Glomerular visceral epithelial cell (primary cell): ENCODE measurements at regions not wholly inside any gene's neighbourhood (a gene's known extent, or its start where the extent isn't known, plus 50 kb on each side); places are given as distances from the start of the nearest gene placed in this dataset.
A peak's percentile ranks its signal among the peaks of the same experiment; 100 is the strongest.

Experiments
- DNase-seq: peaks from one replicate; pipeline ENCODE4 v3.0.0-alpha.2; 2016; ENCODE audit errors: extremely low spot score

GRCh38 chr2:240341064-240341463, 94.4 kb upstream of the GPC1 start:
- no peak for DNase-seq

DNA sequence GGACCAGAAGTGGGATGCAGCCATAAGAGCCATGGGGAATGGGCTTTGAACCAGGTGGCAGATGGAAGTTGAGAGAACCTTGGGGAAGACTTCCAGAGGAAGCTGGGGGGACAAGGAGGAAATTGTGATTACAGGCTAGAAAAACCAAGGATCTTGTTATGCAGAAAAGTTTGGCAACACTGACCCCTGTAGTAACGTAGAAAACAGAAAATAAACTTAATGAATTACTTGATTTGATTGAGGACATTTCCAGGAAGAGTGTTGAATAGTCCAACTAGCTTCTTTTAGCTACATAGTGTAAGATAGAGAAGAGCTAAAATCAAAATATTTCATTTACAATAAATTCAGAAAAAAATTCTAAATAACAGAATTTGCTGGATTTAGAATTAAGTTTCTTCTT, 91.9 kb upstream of the GPC1 start:
- no peak for DNase-seq

DNA sequence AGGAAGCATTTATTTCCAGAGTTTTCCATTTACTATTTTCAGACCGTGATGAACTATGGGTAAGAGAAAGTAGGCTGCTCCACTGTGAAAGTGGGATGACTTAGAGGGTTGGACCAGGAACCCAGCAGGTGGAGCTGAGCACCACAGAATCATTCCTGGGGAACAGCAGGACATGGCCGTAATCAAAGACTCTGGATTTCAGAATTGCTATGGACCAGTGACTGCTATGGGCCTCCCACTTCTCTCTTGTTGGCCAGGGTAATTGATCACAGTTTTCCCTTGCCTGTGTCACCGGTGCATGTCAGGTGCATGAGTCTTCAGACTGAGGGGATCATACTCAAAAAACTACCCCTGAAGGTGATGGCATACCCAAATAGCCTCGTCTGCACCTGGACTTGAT, 90.6 kb upstream of the GPC1 start:
- no peak for DNase-seq

- no peak for DNase-seq
Observed at GRCh38 chr2:240346015-240346752, 89.3 kb upstream of the GPC1 start.

DNA sequence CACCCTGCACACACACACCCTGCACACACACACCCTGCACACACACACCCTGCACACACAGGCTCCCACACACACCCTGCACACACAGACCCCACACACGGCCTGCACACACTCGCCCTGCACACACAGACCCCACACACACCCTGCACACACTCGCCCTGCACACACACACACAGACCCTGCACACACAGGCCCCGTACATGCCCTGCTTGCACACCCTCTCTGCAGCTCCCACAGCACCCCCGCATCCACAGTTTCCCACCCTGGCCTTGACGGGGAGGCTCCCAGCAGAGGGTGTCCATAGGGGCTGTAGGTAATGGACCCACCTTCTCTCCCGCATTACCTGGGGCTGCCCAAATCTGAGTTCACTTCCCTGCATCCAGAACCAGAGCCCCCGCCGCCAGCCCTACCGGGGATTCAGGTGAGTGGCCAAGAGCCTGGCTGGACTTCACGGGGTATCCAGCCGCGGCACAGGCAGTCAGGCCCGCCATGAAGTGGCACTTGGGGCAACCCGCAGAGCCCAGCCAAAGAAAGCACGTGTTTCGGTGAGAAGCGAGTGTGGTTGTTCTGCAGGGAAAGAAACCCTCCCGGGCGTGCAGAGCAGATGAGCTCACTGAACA, 88.6 kb upstream of the GPC1 start:
- DNase-seq = no peak

- DNase-seq = no peak
Observed at GRCh38 chr2:240347373-240347940, 88.0 kb upstream of the GPC1 start.

GRCh38 chr2:240347949-240348500, 87.4 kb upstream of the GPC1 start:
- DNase-seq = no peak

- peak; percentile 41 for DNase-seq
Observed at GRCh38 chr2:240348522-240348921, 86.9 kb upstream of the GPC1 start.

DNA sequence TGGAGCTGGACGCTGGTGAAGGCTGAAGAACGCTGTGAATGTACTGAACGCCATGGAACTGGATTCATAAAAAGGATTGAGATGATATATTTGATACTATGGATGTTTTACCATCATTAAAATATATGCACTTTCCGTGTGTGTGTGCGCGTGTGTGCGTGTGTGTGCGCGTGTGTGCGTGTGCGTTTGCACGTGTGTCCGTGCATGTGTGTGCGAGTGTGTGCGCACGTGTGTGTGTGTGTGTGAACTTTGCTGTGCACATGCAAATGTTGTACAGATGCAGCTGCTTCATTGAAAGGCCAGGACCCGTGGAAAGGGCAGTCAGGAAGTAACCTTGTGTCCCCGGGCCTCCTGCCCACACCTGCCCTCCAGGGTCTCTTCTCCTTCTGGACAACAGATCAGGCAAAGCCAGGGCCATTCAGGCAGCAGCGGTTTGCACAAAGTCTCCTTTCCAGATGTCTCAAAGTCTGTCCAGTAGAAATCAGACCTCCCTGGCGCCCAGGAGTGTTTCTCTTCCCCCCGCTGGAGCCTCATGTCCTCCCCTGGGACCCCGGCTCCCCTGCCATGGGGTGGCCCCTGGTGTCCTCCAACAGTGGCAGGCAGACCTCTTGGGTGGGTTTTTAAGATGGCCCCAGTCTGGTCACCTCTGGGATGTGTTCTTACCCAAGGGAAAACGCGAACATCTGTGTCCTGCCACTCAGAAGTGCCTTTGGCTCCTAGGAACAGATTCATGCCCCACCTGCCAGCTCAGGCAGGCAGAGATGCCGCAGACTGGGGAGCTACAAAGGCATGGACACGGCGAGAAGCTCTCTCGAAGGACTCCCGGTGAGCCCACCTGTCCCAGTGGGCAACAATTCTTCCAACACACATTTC, 86.1 kb upstream of the GPC1 start:
- no peak for DNase-seq

GRCh38 chr2:240350006-240350355, 85.5 kb upstream of the GPC1 start:
- DNase-seq = no peak

GRCh38 chr2:240350696-240351087, 84.8 kb upstream of the GPC1 start:
- no peak for DNase-seq

GRCh38 chr2:240351088-240351741, 84.2 kb upstream of the GPC1 start:
- DNase-seq = no peak

GRCh38 chr2:240351826-240352426, 83.5 kb upstream of the GPC1 start:
- peak; percentile 89 for DNase-seq

GRCh38 chr2:240353086-240353798, 82.2 kb upstream of the GPC1 start:
- no peak for DNase-seq

GRCh38 chr2:240353944-240354343, 81.5 kb upstream of the GPC1 start:
- no peak for DNase-seq

DNA sequence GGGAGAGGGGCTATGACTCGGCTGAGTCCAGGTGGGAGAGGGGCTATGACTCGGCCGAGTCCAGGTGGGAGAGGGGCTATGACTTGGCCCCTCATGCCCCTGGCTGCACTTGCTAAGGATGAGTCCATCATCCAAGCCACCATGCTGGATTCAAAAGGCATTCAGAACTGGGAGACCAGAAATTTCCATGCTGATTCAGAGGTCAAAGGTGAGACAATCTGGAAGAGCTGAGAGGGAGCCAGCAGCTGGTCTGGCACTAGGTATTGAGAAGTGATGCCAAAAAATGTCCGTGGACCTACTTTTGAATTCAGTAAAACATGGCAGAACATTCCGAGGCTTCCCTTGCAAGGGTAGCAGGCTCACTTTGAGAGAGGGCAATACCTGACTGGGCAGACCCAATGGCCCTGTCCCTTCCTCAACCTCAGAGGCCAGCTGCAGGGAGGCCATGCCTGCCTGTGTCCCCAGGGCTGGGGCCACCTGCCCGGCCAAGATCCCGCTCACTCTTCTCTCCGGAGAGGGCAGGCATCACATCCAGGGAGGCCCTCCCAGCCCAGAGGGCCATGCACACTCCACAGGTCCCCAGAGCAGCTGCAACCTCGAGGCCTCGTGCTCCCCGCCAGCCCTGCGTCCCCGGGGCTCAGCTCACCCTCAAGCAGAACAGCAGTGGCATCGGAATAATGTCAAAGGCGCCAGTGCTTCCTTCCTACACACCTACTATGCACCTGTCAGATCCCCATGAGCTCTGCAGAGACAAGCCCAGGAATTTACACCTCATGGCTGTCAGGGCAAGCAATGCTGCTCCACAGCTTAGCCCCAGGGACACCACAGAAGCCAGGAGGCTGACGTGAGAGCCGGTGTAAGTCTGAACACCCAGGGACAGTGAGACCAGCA, 80.2 kb upstream of the GPC1 start:
- no peak for DNase-seq

DNA sequence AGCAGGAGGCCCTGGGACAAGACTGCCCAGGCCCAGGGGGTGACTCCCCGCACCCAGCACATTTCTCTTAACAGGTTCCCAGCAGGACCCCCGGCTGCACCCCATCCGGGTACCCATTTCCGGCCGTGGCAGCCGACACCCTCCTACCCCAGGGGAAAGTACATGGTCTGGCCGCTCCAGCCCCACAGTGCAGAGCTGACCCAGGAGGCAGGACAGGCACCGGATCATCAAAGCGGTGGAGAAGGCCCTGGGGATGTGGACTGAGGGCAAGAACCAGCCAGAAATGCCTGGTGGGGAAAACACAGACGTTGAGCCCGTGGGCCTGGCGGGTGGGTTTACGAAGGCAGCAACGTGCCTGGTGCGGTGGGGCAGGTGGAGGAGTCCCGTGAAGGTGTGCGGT, 79.5 kb upstream of the GPC1 start:
- DNase-seq = no peak

DNA sequence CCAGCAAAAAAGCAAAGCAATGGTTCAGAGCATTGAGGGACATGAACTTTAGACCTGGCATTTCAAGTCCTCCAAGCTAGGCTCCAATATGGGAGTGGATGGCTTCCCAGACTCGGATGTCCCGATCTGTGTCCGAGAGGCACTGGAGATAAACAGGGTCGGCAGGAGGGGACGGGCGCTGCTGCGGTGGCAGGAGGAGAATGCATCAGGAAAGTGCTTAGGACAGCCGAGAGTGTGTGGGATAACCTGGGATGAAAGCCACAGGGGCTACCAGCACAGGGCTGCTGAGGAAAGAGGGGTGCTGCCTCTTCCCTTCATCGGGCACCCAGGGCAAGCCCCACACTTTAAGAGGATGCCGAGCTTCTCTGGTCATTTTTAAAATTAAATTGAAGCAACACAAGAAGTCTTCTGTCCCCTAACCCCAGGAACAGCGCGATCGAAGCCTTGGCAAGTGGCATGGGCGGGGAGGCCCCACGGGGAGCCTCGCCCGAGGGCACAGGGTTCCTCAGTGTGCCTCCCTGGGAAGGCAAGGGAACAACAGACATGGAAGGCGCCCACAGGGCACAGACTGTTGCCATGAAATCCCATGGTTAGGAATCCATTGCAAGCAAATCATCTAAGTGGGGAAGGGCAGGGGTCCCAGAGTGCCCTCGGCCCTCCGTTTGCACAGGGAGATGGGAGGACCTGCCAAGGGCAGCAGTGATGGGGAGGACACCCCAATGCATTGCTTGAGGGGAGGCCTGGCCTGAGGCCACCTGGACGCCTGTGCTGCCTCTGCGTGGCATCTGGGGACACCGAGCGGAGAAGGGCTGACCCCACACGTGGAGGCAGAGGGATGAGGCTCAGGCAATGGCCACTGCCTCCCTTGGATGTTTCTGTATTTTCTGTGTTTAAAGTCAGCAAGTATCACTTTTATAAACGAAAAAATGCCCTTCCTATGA, 78.5 kb upstream of the GPC1 start:
- no peak for DNase-seq

DNA sequence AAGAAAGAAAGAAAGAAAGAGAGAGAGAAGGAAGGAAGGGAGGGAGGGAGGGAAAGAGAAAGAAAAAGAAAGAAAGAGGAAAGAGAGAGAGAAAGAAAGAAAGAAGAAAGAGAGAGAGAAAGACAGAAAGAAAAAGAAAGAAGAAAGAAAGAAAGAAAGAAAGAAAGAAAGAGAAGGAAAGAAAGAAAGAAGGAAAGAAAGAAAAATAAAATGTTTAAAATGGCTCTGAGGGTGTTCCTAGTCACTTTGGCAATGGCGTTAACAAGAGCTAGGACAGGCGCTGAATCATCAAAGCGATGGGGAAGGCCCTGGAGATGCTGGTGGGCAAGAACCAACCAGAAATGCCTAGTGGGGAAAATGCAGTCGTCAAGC, 77.8 kb upstream of the GPC1 start:
- no peak for DNase-seq
